CD4-positive, CD25-positive, alpha-beta regulatory T cell (primary cell): ENCODE measurements at regions not wholly inside any gene's neighbourhood (a gene's known extent, or its start where the extent isn't known, plus 50 kb on each side); places are given as distances from the start of the nearest gene placed in this dataset.
A peak's percentile ranks its signal among the peaks of the same experiment; 100 is the strongest.

Source experiments
- ATAC-seq, 2 donors: fragments of 150-1000 bp; cut with Tn5 transposase; one replicate each; pipeline ENCODE4 v1.10.0; 2021; ENCODE audit warnings: low read depth in 2 of 2, moderate number of reproducible peaks in 2 of 2, moderate library complexity in 1 of 2
- DNase-seq, 3 donors: peaks; one replicate each; pipeline versions ENCODE4 v3.0.0 to v3.0.0-alpha.2; 2012 to 2022; ENCODE audit warnings: mixed read lengths in 1 of 3
- H3K27ac ChIP-seq: one replicate; pipeline ENCODE4 v1.7.0; 2013; ENCODE audit warnings: mild to moderate bottlenecking, low read length; ENCODE audit not compliant: insufficient read depth, poor library complexity, severe bottlenecking
- H3K27me3 ChIP-seq: one replicate; pipeline ENCODE4 v1.7.0; 2013; ENCODE audit warnings: low read length; ENCODE audit not compliant: control insufficient read depth, insufficient read depth
- H3K36me3 ChIP-seq: one replicate; pipeline ENCODE4 v1.7.0; 2013; ENCODE audit warnings: mild to moderate bottlenecking, low read length, moderate library complexity; ENCODE audit not compliant: control insufficient read depth, insufficient read depth
- H3K4me1 ChIP-seq: 2 replicates; pipeline ENCODE4 v1.7.0; 2013; ENCODE audit warnings: mild to moderate bottlenecking, low read length; ENCODE audit not compliant: insufficient read depth, control insufficient read depth, poor library complexity, severe bottlenecking
- H3K4me3 ChIP-seq: one replicate; pipeline ENCODE4 v1.7.0; 2013; ENCODE audit warnings: low read depth, mild to moderate bottlenecking, low read length, moderate library complexity
- H3K9me3 ChIP-seq, 2 experiments: 1 replicate in 1 of 2; 2 replicates in 1 of 2; pipeline ENCODE4 v1.7.0; 2013; ENCODE audit warnings: low read length in 2 of 2, mild to moderate bottlenecking in 1 of 2, moderate library complexity in 1 of 2; ENCODE audit not compliant: control insufficient read depth in 2 of 2
- H3K27ac Mint-ChIP-seq, 3 donors: one replicate each; pipeline ENCODE4 v1.8.0; 2020 to 2022; ENCODE audit warnings: mild to moderate bottlenecking in 3 of 3, mixed read lengths in 3 of 3, moderate library complexity in 2 of 3
- H3K27me3 Mint-ChIP-seq: one replicate; pipeline ENCODE4 v1.8.0; 2022; ENCODE audit warnings: mild to moderate bottlenecking, mixed read lengths
- H3K36me3 Mint-ChIP-seq: one replicate; pipeline ENCODE4 v1.8.0; 2020; ENCODE audit warnings: mixed read lengths
- H3K4me1 Mint-ChIP-seq, 4 donors: one replicate each; pipeline ENCODE4 v1.8.0; 2020 to 2022; ENCODE audit warnings: mixed read lengths in 4 of 4, mild to moderate bottlenecking in 1 of 4
- H3K4me3 Mint-ChIP-seq, 4 donors: one replicate each; pipeline ENCODE4 v1.8.0; 2020 to 2022; ENCODE audit warnings: mild to moderate bottlenecking in 4 of 4, mixed read lengths in 4 of 4, moderate library complexity in 3 of 4
- H3K9me3 Mint-ChIP-seq, 7 donors: one replicate each; pipeline ENCODE4 v1.8.0; 2020 to 2022; ENCODE audit warnings: mixed read lengths in 7 of 7, mild to moderate bottlenecking in 3 of 7, moderate library complexity in 2 of 7

- Histone ChIP-seq H3K27ac (no peak overlapping the region), H3K36me3 (no peaks in the 10 kb centered on the region), H3K9me3 (no peaks in the 10 kb centered on the region), H3K4me3 (no peak overlapping the region), H3K4me1 (no peaks in the 10 kb centered on the region), H3K27me3 (no peaks in the 10 kb centered on the region)
- ATAC-seq (no peak), DNase-seq (no peak)
- Mint-ChIP-seq H3K9me3 (peaks cover 0 to 11% (median 4%) of the 10 kb centered on the region in 7 donors), H3K27me3 (no peaks in the 10 kb centered on the region), H3K4me3 (no peak overlapping the region), H3K4me1 (no peaks in the 10 kb centered on the region), H3K36me3 (no peaks in the 10 kb centered on the region), H3K27ac (no peak overlapping the region)
Observed at GRCh38 chr20:10917826-10918225, 244.0 kb upstream of the JAG1 start.

DNA sequence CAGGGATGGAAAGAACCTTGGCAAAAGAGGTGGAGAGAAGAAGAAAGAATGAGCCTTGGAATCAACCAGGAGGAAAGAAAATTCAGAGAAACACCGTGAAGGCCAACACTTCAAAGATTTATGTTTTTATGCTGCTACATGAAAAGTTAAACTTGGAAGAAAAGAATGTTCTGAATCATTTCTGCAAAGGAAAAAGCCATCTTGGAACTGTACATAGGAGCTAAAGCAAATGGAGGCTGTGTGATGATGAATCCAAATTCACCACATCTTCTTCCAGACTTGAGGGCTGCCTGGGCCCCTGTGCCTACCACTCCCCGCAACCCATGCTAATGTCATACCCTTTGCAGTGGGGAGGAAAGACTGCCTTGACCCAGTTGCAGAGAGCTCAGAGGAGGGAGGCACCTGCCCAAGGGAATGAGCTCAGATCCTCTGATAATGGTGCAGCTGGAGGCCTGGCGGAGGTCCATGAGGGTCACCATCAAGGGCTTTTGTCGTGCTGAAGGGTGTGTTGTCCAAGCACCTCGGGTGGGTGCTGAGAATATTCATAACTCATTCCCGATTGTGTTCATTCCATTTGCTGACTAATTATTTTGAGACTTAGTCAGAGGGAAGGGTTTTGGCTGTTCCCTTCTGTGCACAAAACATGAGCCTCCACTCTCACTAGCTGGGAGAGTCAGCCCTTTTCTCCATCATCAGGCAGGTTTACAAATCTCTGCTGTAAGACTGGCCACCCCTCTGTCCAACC is 245.8 kb upstream of the JAG1 start:
- H3K9me3 Mint-ChIP-seq, result peaks cover 0 to 11% (median 4%) of the 10 kb centered on the region in 7 donors
- no peaks in the 10 kb centered on the region for H3K27me3 Mint-ChIP-seq
- Histone ChIP-seq H3K4me1 (no peaks in the 10 kb centered on the region), H3K4me3 (no peak overlapping the region), H3K9me3 (no peaks in the 10 kb centered on the region), H3K36me3 (no peaks in the 10 kb centered on the region), H3K27ac (no peak overlapping the region), H3K27me3 (no peaks in the 10 kb centered on the region)
- H3K4me3 Mint-ChIP-seq, result no peak overlapping the region
- ATAC-seq, result no peak
- no peaks in the 10 kb centered on the region for H3K36me3 Mint-ChIP-seq
- no peak for DNase-seq
- no peak overlapping the region for H3K27ac Mint-ChIP-seq
- no peaks in the 10 kb centered on the region for H3K4me1 Mint-ChIP-seq

GRCh38 chr20:10920396-10920795 is 246.6 kb upstream of the JAG1 start:
- Histone ChIP-seq H3K36me3 (no peaks in the 10 kb centered on the region), H3K4me3 (no peak overlapping the region), H3K27ac (no peak overlapping the region), H3K27me3 (no peaks in the 10 kb centered on the region), H3K9me3 (no peaks in the 10 kb centered on the region), H3K4me1 (no peaks in the 10 kb centered on the region)
- no peak for DNase-seq
- Mint-ChIP-seq H3K27me3 (no peaks in the 10 kb centered on the region), H3K4me3 (no peak overlapping the region), H3K36me3 (no peaks in the 10 kb centered on the region), H3K9me3 (peaks cover 0 to 11% (median 4%) of the 10 kb centered on the region in 7 donors), H3K4me1 (no peaks in the 10 kb centered on the region), H3K27ac (no peak overlapping the region)
- ATAC-seq, result no peak

GRCh38 chr20:10921491-10922010 is 247.8 kb upstream of the JAG1 start:
- no peak for DNase-seq
- Histone ChIP-seq H3K36me3 (no peaks in the 10 kb centered on the region), H3K4me1 (no peaks in the 10 kb centered on the region), H3K9me3 (no peaks in the 10 kb centered on the region), H3K4me3 (no peak overlapping the region), H3K27me3 (no peaks in the 10 kb centered on the region), H3K27ac (no peak overlapping the region)
- Mint-ChIP-seq H3K36me3 (no peaks in the 10 kb centered on the region), H3K27me3 (no peaks in the 10 kb centered on the region), H3K4me3 (no peak overlapping the region), H3K9me3 (peaks cover 1 to 11% (median 4%) of the 10 kb centered on the region in 7 donors), H3K27ac (no peak overlapping the region), H3K4me1 (no peaks in the 10 kb centered on the region)
- no peak for ATAC-seq

DNA sequence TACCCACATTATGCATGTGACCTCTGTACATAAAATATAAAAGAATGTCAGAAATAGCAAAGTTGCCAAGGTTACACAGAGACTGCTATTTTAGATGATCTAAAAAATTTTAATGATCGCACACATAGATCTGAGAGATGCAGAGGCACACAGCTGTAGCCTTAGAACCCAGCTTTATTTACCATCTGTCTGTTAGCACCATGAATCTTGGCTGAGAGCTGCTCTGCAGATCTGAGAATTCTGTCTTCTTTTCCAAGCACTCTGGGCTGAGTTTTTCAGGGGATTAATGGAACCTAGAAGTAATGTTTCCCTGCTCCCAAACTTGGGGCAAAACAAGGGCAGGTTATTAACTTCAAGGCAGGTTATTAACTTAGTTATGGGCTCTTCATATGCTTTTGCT is 248.7 kb upstream of the JAG1 start:
- Mint-ChIP-seq H3K9me3 (peaks cover 0 to 6% (median 1%) of the 10 kb centered on the region in 7 donors), H3K4me3 (no peak overlapping the region), H3K36me3 (no peaks in the 10 kb centered on the region), H3K4me1 (no peaks in the 10 kb centered on the region), H3K27me3 (no peaks in the 10 kb centered on the region), H3K27ac (peak overlapping the region in 1 of 3 donors; percentile 18)
- no peaks in the 10 kb centered on the region for H3K9me3 ChIP-seq
- H3K27ac ChIP-seq, result no peak overlapping the region
- no peak for DNase-seq
- ATAC-seq, result no peak
- H3K27me3 ChIP-seq, result no peaks in the 10 kb centered on the region
- H3K4me3 ChIP-seq, result no peak overlapping the region
- no peaks in the 10 kb centered on the region for H3K4me1 ChIP-seq
- no peaks in the 10 kb centered on the region for H3K36me3 ChIP-seq

GRCh38 chr20:10922941-10923340 is 249.1 kb upstream of the JAG1 start:
- H3K9me3 ChIP-seq, result no peaks in the 10 kb centered on the region
- H3K4me3 Mint-ChIP-seq, result no peak overlapping the region
- H3K27me3 Mint-ChIP-seq, result no peaks in the 10 kb centered on the region
- no peaks in the 10 kb centered on the region for H3K27me3 ChIP-seq
- peak overlapping the region in 1 of 3 donors; percentile 18 for H3K27ac Mint-ChIP-seq
- no peaks in the 10 kb centered on the region for H3K36me3 ChIP-seq
- no peak for DNase-seq
- peaks cover 0 to 7% (median 1%) of the 10 kb centered on the region in 7 donors for H3K9me3 Mint-ChIP-seq
- H3K27ac ChIP-seq, result no peak overlapping the region
- H3K4me1 Mint-ChIP-seq, result no peaks in the 10 kb centered on the region
- no peaks in the 10 kb centered on the region for H3K4me1 ChIP-seq
- ATAC-seq, result no peak
- H3K4me3 ChIP-seq, result no peak overlapping the region
- H3K36me3 Mint-ChIP-seq, result no peaks in the 10 kb centered on the region

DNA sequence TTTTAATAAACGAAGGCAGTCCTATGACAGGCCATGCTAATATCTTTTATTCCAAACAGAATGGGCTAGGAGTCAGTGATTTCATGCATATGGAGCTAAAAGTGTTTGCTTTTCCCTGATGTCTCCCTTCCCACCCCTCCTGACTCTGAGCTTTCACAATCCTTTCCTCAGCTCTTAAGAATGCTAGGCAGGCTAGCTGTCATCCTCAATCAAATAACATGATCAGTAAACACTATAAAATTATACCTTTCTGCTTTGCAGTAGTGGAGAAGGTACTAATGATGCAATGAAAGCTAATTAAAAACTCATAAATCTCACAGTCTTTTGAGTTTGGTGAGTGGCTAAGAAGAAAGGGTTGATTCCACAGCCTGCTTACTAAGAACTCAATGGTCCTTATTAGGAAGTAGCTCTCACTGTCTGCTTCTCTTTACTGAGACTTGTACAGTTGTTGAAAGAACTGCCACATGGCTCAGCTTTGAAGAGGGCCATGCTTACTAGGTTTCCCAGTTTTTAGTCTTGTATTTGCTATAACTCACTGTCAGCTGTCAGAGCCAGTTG is 250.9 kb upstream of the JAG1 start:
- no peaks in the 10 kb centered on the region for H3K27me3 ChIP-seq
- H3K27me3 Mint-ChIP-seq, result no peaks in the 10 kb centered on the region
- peaks cover 0 to 8% (median 0%) of the 10 kb centered on the region in 7 donors for H3K9me3 Mint-ChIP-seq
- DNase-seq (no peak), ATAC-seq (no peak)
- H3K36me3 ChIP-seq, result no peaks in the 10 kb centered on the region
- no peaks in the 10 kb centered on the region for H3K4me1 Mint-ChIP-seq
- H3K9me3 ChIP-seq, result no peaks in the 10 kb centered on the region
- no peak overlapping the region for H3K27ac Mint-ChIP-seq
- no peak overlapping the region for H3K27ac ChIP-seq
- no peak overlapping the region for H3K4me3 ChIP-seq
- no peaks in the 10 kb centered on the region for H3K36me3 Mint-ChIP-seq
- no peak overlapping the region for H3K4me3 Mint-ChIP-seq
- H3K4me1 ChIP-seq, result no peaks in the 10 kb centered on the region

GRCh38 chr20:10925767-10926166 is 252.0 kb upstream of the JAG1 start:
- no peaks in the 10 kb centered on the region for H3K4me1 Mint-ChIP-seq
- H3K36me3 Mint-ChIP-seq, result no peaks in the 10 kb centered on the region
- no peak overlapping the region for H3K27ac Mint-ChIP-seq
- H3K27me3 Mint-ChIP-seq, result no peaks in the 10 kb centered on the region
- DNase-seq (no peak), ATAC-seq (no peak)
- H3K9me3 ChIP-seq, result no peaks in the 10 kb centered on the region
- peaks cover 0 to 9% (median 4%) of the 10 kb centered on the region in 7 donors for H3K9me3 Mint-ChIP-seq
- no peaks in the 10 kb centered on the region for H3K27me3 ChIP-seq
- H3K4me1 ChIP-seq, result no peaks in the 10 kb centered on the region
- no peak overlapping the region for H3K4me3 Mint-ChIP-seq
- H3K4me3 ChIP-seq, result no peak overlapping the region
- no peaks in the 10 kb centered on the region for H3K36me3 ChIP-seq
- no peak overlapping the region for H3K27ac ChIP-seq
